CD4-positive, alpha-beta T cell treated with Interleukin-10 for 1 hour (primary cell): ENCODE measurements at regions not wholly inside any gene's neighbourhood (a gene's known extent, or its start where the extent isn't known, plus 50 kb on each side); places are given as distances from the start of the nearest gene placed in this dataset.

Experiments
- DNase-seq: peaks from one replicate; pipeline ENCODE4 v3.0.0-alpha.2; 2020

- no peak for DNase-seq
Observed at GRCh38 chr7:114755856-114756255, 166.0 kb upstream of the MDFIC start.

- DNase-seq, result no peak
Observed at GRCh38 chr7:114758661-114759227, 163.2 kb upstream of the MDFIC start.

DNA sequence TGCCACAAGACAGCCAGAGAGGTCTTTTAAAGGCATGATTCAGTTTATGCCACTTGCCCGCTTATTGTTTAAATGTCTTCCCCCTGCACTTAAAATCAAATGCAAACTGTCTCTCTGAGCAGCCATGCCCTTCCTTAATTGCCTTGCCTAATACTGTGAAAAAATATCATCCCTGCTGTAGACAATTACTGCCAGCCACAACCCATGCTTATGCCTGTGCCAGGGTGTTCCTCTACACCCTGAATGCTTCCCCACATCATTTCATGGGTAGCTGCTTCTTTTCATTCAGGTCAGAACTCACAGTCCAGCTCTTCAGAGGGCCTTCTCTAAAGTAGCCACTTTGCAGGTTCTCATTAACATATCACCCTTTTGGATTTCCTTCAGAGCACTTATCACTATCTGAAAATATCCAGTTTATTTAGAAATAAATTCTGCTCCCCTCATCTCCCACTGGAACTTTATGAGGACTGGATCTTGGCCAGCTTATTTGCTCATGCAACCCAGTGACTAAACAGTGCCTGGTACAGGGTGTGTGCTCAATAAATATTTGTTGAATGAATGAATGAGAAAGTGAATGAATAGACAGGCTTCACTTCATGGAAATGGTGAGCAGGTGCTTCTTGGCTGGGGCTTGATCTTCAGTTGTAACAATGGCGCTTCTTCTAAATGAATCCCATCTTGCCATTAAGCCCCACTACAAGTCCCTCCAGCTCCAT is 162.4 kb upstream of the MDFIC start:
- no peak for DNase-seq

GRCh38 chr7:114760477-114760876 is 161.4 kb upstream of the MDFIC start:
- DNase-seq, result no peak

DNA sequence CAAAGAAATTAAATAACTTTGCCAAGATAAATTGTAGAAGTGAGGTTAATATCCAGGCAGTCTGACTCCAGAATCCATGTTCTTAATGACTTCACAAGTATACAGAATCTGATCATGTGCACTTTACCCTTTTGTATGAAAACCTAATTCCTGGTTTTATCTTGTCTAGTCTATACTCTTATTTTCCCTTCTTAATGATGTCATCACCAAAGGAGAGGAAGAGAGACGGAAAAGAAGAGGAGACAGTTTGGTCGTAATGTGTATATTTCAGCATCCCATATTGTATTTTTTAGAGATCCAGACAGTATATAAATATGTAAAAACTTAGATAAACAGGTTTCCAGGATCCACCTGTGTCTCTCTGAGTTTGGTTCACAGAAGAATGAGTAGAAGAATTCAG is 159.9 kb upstream of the MDFIC start:
- no peak for DNase-seq

DNA sequence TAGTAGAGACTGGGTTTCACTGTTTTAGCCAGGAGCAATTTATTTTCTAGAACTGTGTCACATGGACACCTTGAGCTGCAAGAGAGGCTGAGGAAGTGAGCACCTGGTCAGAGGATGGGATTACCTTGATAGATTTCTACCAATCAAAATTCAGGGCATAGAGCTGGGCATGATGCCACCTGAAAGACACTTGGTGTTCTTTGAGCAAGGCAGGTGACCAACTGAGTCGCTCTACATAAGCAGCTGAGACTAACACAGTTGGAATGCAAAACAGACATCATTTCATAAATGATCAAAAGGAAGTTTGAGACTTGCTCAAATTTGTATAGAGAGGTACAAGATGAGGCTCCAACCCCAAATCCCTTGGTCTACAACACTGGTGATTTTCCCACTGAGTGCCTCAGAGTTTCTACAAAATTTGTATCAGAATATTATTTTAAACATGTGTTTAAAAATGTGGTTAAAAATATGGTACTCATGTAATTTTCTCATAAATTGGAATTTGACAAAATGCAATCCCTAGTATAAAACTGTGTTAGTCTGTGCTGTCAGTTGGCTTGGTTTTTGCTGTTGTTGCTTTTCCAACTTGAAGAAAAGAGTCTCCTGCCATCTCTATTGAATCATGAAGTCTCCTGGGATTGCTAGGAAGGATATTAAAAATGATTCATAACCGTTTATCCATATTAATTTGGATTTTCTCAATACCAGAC is 156.4 kb upstream of the MDFIC start:
- no peak for DNase-seq

- no peak for DNase-seq
Observed at GRCh38 chr7:114766041-114766356, 155.9 kb upstream of the MDFIC start.

- no peak for DNase-seq
Observed at GRCh38 chr7:114777288-114777687, 144.6 kb upstream of the MDFIC start.

DNA sequence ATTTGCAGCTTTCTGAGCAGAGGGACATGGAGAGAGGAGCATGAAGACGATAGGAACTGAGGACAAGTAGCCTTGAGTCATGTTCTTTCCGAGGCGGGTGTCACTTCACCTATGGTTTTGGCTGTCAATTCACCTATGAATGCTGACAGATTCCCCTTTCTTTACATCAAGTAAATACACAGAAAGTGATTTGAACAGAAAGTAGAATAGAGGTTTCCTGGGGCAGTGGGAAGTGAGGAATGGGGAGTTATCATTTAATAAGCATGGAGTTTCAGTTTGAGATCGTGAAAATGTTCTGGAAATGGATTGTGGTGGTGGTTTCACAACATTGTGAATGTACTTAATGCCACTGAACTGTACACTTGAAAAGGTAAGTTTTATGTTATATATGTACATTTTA is 138.4 kb upstream of the MDFIC start:
- DNase-seq, result no peak

GRCh38 chr7:114784177-114784576 is 137.7 kb upstream of the MDFIC start:
- no peak for DNase-seq

- no peak for DNase-seq
Observed at GRCh38 chr7:114784746-114785145, 137.1 kb upstream of the MDFIC start.

- DNase-seq, result no peak
Observed at GRCh38 chr7:114785496-114785895, 136.4 kb upstream of the MDFIC start.

DNA sequence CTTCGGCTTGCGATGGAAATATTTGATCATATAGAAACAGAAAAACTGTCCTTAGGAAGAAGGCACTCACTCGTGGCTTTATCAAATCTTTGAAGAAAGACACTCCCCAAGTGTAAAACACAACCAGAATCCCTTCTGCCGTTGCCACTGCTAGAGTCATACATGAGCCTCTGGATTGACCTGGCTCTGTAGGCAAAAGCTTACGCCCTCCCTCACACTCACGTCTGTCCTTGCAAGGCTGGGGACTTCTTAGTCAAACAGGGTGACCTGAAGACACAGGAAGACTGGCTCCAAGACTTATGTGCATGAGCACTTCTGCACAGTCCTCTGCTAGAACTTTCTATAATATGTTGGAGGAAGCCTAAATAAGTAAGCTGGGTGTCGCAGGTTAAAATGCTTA is 135.4 kb upstream of the MDFIC start:
- no peak for DNase-seq

DNA sequence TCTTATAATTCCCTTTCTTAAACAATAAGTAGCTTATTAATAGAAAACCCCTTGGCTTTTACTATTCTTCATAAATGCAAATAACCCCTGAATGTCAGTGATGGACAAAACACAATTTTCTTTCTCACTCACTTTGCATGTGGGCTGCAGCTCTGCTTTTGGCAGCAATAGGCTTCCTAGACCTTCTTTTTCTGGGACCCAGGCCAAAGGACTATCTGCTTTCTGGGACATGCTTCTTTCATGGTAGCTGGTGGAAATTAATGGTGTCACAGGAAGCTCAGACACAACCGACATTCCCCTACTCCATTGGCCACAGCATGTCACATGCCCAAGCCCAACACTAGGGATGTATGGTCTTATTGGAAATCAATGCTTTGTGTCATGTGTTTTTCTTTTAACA is 134.3 kb upstream of the MDFIC start:
- DNase-seq, result no peak

DNA sequence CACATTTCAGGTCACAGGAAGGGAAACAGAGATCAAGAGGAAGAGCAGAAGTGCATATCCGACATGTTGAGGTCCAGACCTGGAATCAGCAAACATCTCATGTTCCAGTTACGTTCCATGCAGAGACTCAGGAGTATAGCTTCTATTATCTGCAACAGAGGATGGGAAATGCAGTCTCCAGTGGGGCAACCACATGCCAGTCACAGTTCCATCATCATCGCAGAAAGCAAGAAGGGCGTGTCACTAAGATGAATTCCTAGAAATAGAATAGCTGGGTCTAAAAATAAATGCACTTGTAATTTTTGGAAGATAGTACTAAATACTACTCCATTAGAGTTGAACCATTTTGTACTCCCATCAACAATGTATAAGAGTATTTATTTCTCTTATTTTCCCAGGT is 133.2 kb upstream of the MDFIC start:
- DNase-seq, result no peak

DNA sequence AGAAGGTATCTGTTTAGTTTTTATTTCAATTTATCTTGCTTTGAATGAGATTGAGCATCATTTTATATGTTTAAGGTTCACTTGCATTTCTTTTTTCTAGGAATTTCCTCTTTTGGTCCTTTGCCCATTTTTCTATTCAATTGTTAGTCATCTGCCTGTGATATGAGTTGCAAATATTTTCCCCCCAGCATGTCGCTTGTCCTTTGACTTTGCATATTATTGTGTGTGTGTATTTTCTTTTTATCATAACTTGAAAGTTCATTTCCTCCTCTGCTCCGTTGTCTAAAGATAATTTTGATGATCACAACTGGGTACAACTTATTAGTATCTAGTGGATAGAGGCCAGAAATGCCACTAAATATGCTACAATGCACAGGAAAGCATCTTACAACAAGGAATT is 132.7 kb upstream of the MDFIC start:
- no peak for DNase-seq

DNA sequence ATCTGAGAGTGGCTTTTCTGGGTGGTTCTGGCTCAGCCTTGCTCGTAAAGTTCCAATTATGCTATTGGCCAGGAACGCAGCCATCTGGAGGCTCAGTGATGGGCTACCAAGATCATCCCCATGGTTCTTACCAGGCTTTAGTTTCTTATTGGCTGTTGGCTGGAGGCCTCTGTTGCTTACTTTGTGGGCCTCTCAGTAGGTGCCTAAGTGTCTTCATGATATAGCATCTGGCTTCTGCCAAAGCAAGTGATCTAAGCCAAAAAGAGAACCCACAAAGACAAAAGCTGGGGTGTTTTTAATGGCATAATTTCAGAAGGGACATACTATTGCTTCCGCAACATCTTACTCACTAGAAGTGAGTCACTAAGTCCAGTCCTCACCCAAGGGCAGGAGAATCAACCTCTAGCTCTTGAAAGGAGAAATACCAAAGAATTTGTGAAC is 132.0 kb upstream of the MDFIC start:
- no peak for DNase-seq

- no peak for DNase-seq
Observed at GRCh38 chr7:114790521-114790920, 131.4 kb upstream of the MDFIC start.

DNA sequence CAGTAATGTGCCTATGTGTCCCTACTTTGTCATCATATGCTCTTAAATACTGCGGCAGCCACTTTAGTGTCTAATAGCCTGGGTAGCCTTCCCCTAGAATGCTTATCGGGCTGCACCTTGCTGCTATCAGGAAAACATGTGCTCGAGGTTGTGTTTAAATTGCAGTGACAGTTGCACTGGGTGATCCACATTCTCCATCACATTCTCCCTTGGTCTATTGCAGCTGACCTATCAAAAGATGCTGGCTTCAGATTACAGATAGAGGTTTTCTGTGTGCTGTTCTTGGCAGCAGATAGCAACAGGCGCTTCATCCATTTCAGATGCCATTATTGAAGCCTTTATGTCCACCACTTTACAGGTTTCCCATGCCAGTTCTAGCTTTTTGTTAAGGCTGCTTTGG is 130.1 kb upstream of the MDFIC start:
- no peak for DNase-seq

DNA sequence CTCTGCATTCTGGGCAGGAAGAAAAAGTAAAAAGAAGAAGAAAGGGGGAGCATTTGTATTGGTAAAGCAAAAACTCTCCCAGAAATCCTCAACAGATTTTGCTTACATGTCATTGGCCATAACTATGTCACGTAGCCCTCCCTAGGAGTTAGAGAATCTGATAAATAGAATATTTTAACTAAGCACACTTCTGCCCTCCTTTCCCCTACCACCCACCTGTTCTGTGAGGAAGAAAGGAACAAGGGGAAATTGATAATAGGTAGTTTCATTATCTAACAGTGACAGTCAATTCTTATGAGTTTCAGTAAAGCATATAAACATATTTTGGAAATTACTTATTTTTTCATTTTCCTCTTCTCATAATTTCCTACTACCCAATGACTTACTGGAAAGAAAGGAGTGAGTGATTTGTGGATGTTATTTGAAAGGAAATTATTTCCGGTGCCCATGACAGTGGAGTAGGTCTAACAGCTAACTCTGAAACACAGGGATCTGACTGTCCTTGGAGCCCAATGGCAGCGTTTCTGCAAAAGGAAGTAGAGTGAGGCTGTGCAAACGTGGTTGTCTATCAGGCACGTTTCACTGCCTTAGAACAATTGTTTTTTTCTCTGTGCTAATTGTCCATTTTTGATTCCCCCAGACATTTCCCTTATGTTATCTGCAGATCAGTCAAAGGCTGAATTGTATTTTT is 128.6 kb upstream of the MDFIC start:
- DNase-seq, result no peak

DNA sequence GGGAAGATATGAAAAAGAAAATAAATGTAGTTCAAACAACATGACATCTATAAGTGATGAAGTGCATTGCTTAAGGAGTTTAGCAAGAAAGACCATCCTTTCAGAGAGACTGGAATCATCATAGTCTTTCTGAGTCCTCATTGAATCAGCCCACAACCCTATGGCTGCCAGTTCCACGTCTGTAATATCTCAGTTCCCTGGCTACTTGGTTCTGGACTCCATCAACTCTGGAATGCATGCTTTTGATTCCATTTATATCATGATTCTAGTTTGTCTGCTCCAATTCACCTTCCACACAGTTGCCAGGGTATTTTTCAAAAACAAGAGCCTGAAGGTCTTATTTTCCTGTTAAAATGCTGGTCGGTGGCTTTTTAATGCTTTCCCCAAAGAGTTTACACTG is 126.4 kb upstream of the MDFIC start:
- no peak for DNase-seq

DNA sequence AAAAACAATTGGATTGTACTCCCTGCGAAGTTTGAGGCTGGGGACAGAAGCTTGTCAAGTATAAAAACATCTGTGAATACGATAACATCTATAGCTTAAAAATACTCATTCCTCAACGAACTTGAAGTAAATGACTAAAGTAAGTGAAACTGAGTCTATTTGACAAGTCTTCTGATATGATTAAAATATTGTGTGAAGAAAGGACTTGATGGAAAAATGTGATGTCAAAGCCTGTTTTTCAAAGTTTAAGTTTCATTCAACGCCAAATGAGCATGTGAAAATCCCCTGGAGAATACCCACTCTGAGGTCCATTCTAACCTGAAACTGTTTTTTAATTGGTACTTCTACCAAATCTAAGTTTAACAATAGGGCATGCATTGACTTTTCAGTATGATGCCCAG is 122.3 kb upstream of the MDFIC start:
- no peak for DNase-seq

GRCh38 chr7:114802632-114803031 is 119.3 kb upstream of the MDFIC start:
- DNase-seq, result no peak

GRCh38 chr7:114806590-114807162 is 115.2 kb upstream of the MDFIC start:
- no peak for DNase-seq
